ENCODE measurements at regions not wholly inside any gene's neighbourhood (a gene's known extent, or its start where the extent isn't known, plus 50 kb on each side); places are given as distances from the start of the nearest gene placed in this dataset.

- DNase-seq (ENCODE audit: low read depth in 2 of 2): peak; percentile 4 to 20
These were observed 631.8 kb downstream of the AJAP1 start for GRCh38 chr1:5286244-5286643.

- no peak for DNase-seq (ENCODE audit: low read depth in 2 of 2)
These were observed 620.1 kb downstream of the AJAP1 start for GRCh38 chr1:5274527-5274926.

GRCh38 chr1:5273280-5274003 lies 619.0 kb downstream of the AJAP1 start:
- DNase-seq (ENCODE audit: low read depth in 2 of 2): no peak

GRCh38 chr1:5272325-5272724 lies 617.9 kb downstream of the AJAP1 start:
- no peak for DNase-seq (ENCODE audit: low read depth in 2 of 2)

GRCh38 chr1:5271264-5271663 lies 616.9 kb downstream of the AJAP1 start:
- DNase-seq (ENCODE audit: low read depth in 2 of 2): no peak

GRCh38 chr1:5269901-5270300 lies 615.5 kb downstream of the AJAP1 start:
- DNase-seq (ENCODE audit: low read depth in 2 of 2): no peak

- DNase-seq (ENCODE audit: low read depth in 2 of 2): no peak
These were observed 613.3 kb downstream of the AJAP1 start for GRCh38 chr1:5267603-5268235.

GRCh38 chr1:5265438-5266075 lies 611.1 kb downstream of the AJAP1 start:
- no peak for DNase-seq (ENCODE audit: low read depth in 2 of 2)

GRCh38 chr1:5264476-5264875 lies 610.1 kb downstream of the AJAP1 start:
- DNase-seq (ENCODE audit: low read depth in 2 of 2): no peak

- DNase-seq (ENCODE audit: low read depth in 2 of 2): no peak
These were observed 602.4 kb downstream of the AJAP1 start for GRCh38 chr1:5256793-5257192.

- no peak for DNase-seq (ENCODE audit: low read depth in 2 of 2)
These were observed 600.6 kb downstream of the AJAP1 start for GRCh38 chr1:5254975-5255374.

- no peak for DNase-seq (ENCODE audit: low read depth in 2 of 2)
These were observed 599.8 kb downstream of the AJAP1 start for GRCh38 chr1:5254131-5254725.

- DNase-seq (ENCODE audit: low read depth in 2 of 2): no peak
These were observed 598.6 kb downstream of the AJAP1 start for GRCh38 chr1:5253036-5253435.

- DNase-seq (ENCODE audit: low read depth in 2 of 2): no peak
These were observed 595.9 kb downstream of the AJAP1 start for GRCh38 chr1:5250336-5250735.

GRCh38 chr1:5245348-5245747 lies 590.9 kb downstream of the AJAP1 start:
- DNase-seq (ENCODE audit: low read depth in 2 of 2): no peak

GRCh38 chr1:5244631-5245285 lies 590.3 kb downstream of the AJAP1 start:
- no peak for DNase-seq (ENCODE audit: low read depth in 2 of 2)

- DNase-seq (ENCODE audit: low read depth in 2 of 2): no peak
These were observed 588.4 kb downstream of the AJAP1 start for GRCh38 chr1:5242850-5243249.

GRCh38 chr1:5239911-5240310 lies 585.5 kb downstream of the AJAP1 start:
- no peak for DNase-seq (ENCODE audit: low read depth in 2 of 2)

GRCh38 chr1:5238351-5239130 lies 584.1 kb downstream of the AJAP1 start:
- DNase-seq (ENCODE audit: low read depth in 2 of 2): no peak

GRCh38 chr1:5235355-5235899 lies 581.0 kb downstream of the AJAP1 start:
- no peak for DNase-seq (ENCODE audit: low read depth in 2 of 2)

GRCh38 chr1:5232537-5232936 lies 578.1 kb downstream of the AJAP1 start:
- no peak for DNase-seq (ENCODE audit: low read depth in 2 of 2)

All from stimulated activated CD4-positive, alpha-beta T cell treated with anti-CD3 and anti-CD28 coated beads, Interleukin-4, amount 100 ng/mL, for 48 hours (primary cell).